ENCODE measurements at regions not wholly inside any gene's neighbourhood (a gene's known extent, or its start where the extent isn't known, plus 50 kb on each side); places are given as distances from the start of the nearest gene placed in this dataset.

- H3K4me3 ChIP-seq (ENCODE audit: low read depth, low read length) = no peak overlapping the region
- TF ChIP-seq CTCF (IDR thresholded peaks at IDR 0.05; ENCODE audit: insufficient read depth, low read depth, low read length, missing control alignments) = no peak
- no peak for DNase-seq (ENCODE audit: low read depth)
These were observed 422.2 kb downstream of the PDHA2 start for GRCh38 chr4:96262057-96262456.

- no peak overlapping the region for H3K4me3 ChIP-seq (ENCODE audit: low read depth, low read length)
- TF ChIP-seq CTCF (IDR thresholded peaks at IDR 0.05; ENCODE audit: insufficient read depth, low read depth, low read length, missing control alignments) = no peak
- no peak for DNase-seq (ENCODE audit: low read depth)
These were observed 423.4 kb downstream of the PDHA2 start for GRCh38 chr4:96263291-96263690.

- no peak overlapping the region for H3K4me3 ChIP-seq (ENCODE audit: low read depth, low read length)
- no peak for TF ChIP-seq CTCF (IDR thresholded peaks at IDR 0.05; ENCODE audit: insufficient read depth, low read depth, low read length, missing control alignments)
These were observed 425.1 kb downstream of the PDHA2 start for GRCh38 chr4:96264941-96265463.

GRCh38 chr4:96293806-96294205 lies 453.9 kb downstream of the PDHA2 start:
- DNase-seq (ENCODE audit: low read depth) = no peak
- no peak for TF ChIP-seq CTCF (IDR thresholded peaks at IDR 0.05; ENCODE audit: insufficient read depth, low read depth, low read length, missing control alignments)

More at GRCh38 chr4:96264941-96265463, 425.1 kb downstream of the PDHA2 start:
- no peak for DNase-seq (ENCODE audit: low read depth)

GRCh38 chr4:96295143-96295741 lies 455.3 kb downstream of the PDHA2 start:
- no peak overlapping the region for H3K4me3 ChIP-seq (ENCODE audit: low read depth, low read length)
- TF ChIP-seq CTCF (IDR thresholded peaks at IDR 0.05; ENCODE audit: insufficient read depth, low read depth, low read length, missing control alignments) = no peak
- no peak for DNase-seq (ENCODE audit: low read depth)

More at GRCh38 chr4:96293806-96294205, 453.9 kb downstream of the PDHA2 start:
- H3K4me3 ChIP-seq (ENCODE audit: low read depth, low read length) = no peak overlapping the region

GRCh38 chr4:96301715-96302114 lies 461.8 kb downstream of the PDHA2 start:
- no peak overlapping the region for H3K4me3 ChIP-seq (ENCODE audit: low read depth, low read length)
- DNase-seq (ENCODE audit: low read depth) = no peak
- no peak for TF ChIP-seq CTCF (IDR thresholded peaks at IDR 0.05; ENCODE audit: insufficient read depth, low read depth, low read length, missing control alignments)

GRCh38 chr4:96305030-96305429 lies 465.1 kb downstream of the PDHA2 start:
- H3K4me3 ChIP-seq (ENCODE audit: low read depth, low read length) = no peak overlapping the region
- no peak for TF ChIP-seq CTCF (IDR thresholded peaks at IDR 0.05; ENCODE audit: insufficient read depth, low read depth, low read length, missing control alignments)
- DNase-seq (ENCODE audit: low read depth) = no peak
